SJSA1 (cell line): ENCODE measurements at regions not wholly inside any gene's neighbourhood (a gene's known extent, or its start where the extent isn't known, plus 50 kb on each side); places are given as distances from the start of the nearest gene placed in this dataset.

Source experiments
- DNase-seq, 2 experiments: peaks; one replicate each; pipeline ENCODE4 v3.0.0-alpha.2; 2015 to 2020; ENCODE audit warnings: low spot score in 2 of 2, low read depth in 1 of 2
- H3K27ac ChIP-seq: fragments of 250-450 bp; sonication (Bioruptor Pico); 2 replicates; pipeline ENCODE4 v1.5.1; 2020; ENCODE audit warnings: mild to moderate bottlenecking, moderate library complexity
- H3K27me3 ChIP-seq: fragments of 250-450 bp; sonication (Bioruptor Pico); replicated peaks from 2 replicates; pipeline ENCODE4 v1.5.1; 2020; ENCODE audit warnings: mild to moderate bottlenecking, moderate library complexity
- H3K36me3 ChIP-seq: fragments of 250-450 bp; sonication (Bioruptor Pico); 2 replicates; pipeline ENCODE4 v1.5.1; 2020; ENCODE audit warnings: mild to moderate bottlenecking
- H3K4me1 ChIP-seq: fragments of 250-450 bp; sonication (Bioruptor Pico); replicated peaks from 2 replicates; pipeline ENCODE4 v1.6.1; 2021; ENCODE audit warnings: mild to moderate bottlenecking
- H3K4me3 ChIP-seq: fragments of 250-450 bp; sonication (Bioruptor Pico); 2 replicates; pipeline ENCODE4 v1.5.1; 2020; ENCODE audit warnings: mild to moderate bottlenecking
- H3K9me3 ChIP-seq: fragments of 250-450 bp; sonication (Bioruptor Pico); replicated peaks from 2 replicates; pipeline ENCODE4 v1.5.1; 2020; ENCODE audit warnings: mild to moderate bottlenecking

- H3K4me3 ChIP-seq = no peak overlapping the region
- no peak overlapping the region for H3K27ac ChIP-seq
- no peaks in the 10 kb centered on the region for H3K27me3 ChIP-seq
- no peaks in the 10 kb centered on the region for H3K4me1 ChIP-seq
- no peaks in the 10 kb centered on the region for H3K36me3 ChIP-seq
- no peaks in the 10 kb centered on the region for H3K9me3 ChIP-seq
- DNase-seq = no peak
Measured at GRCh38 chr3:176513604-176514003, 683.7 kb downstream of the TBL1XR1 start.

DNA sequence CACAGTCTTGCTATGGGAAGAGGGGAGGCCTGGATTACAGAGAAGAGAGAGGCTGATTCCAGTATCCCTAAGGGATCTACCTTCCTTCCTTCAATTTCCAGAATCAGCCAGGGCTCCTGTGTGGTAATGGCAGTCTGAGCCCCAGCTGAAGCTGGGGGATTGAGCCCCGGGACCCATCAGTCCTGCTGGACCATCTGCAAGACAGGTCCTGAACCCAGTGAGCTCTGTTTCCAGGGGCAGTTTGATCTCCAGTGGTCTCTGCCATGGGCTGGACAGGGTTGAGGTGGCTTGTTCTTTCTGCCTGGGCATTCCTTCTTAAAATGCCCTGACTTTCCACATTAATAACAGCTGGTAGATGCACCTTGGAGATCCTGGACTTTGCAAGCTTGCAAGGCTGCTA is 685.2 kb downstream of the TBL1XR1 start:
- H3K4me1 ChIP-seq = no peaks in the 10 kb centered on the region
- H3K27me3 ChIP-seq = no peaks in the 10 kb centered on the region
- no peak for DNase-seq
- no peaks in the 10 kb centered on the region for H3K9me3 ChIP-seq
- H3K4me3 ChIP-seq = no peak overlapping the region
- H3K27ac ChIP-seq = no peak overlapping the region
- no peaks in the 10 kb centered on the region for H3K36me3 ChIP-seq

GRCh38 chr3:176510097-176510496 is 687.2 kb downstream of the TBL1XR1 start:
- Histone ChIP-seq H3K9me3 (no peaks in the 10 kb centered on the region), H3K27ac (no peak overlapping the region), H3K4me3 (no peak overlapping the region), H3K36me3 (no peaks in the 10 kb centered on the region), H3K27me3 (no peaks in the 10 kb centered on the region), H3K4me1 (no peaks in the 10 kb centered on the region)
- no peak for DNase-seq

- Histone ChIP-seq H3K36me3 (no peaks in the 10 kb centered on the region), H3K9me3 (no peaks in the 10 kb centered on the region), H3K4me3 (no peak overlapping the region), H3K4me1 (no peaks in the 10 kb centered on the region), H3K27me3 (no peaks in the 10 kb centered on the region; the same call in 1 of the 2 replicates), H3K27ac (no peak overlapping the region)
- DNase-seq = no peak
Measured at GRCh38 chr3:176505878-176506621, 691.2 kb downstream of the TBL1XR1 start.

DNA sequence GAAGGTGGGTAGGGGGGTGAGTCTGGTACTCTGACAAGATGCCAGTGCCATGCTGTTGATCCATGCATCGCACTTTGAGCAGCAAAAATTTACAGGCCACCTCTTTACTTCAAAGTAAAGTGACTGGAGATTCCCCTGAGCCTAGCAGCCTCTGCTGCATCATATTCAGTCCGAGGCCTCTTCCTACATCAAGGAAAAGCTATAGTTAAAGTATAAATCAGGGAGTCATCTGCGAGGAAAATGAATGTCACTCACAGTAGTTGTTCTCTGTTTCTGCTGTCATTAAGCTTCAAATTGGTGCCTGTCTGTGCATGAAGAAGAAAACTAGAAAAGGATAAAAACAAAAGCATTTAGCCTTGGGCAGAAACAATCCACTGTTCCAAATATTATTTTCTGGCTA is 706.2 kb downstream of the TBL1XR1 start:
- H3K36me3 ChIP-seq = no peaks in the 10 kb centered on the region

DNA sequence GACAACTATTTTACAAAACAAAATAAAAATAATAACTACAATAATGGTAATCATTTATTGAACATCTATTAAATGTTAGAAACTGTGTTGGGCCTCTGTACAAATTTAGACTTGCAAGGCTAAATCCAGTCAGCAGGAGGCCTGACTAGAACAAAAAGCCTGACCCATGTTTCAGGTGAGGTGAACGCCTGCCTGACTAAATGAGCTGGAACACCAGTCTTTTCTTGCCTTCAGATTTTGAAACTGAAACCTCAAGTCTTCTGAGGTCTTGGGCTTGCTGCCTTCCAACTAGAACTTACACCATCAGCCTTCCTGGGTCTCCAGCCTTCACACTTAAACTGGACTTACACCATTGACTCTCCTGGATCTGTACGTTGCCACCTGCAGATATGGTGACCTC is 706.9 kb downstream of the TBL1XR1 start:
- H3K4me1 ChIP-seq = no peaks in the 10 kb centered on the region
- DNase-seq = no peak
- H3K27ac ChIP-seq = no peak overlapping the region
- no peak overlapping the region for H3K4me3 ChIP-seq
- H3K9me3 ChIP-seq = no peaks in the 10 kb centered on the region
- no peaks in the 10 kb centered on the region for H3K36me3 ChIP-seq
- H3K27me3 ChIP-seq = no peaks in the 10 kb centered on the region

More for the DNA sequence above, 706.2 kb downstream of the TBL1XR1 start:
- no peaks in the 10 kb centered on the region for H3K27me3 ChIP-seq
- no peak for DNase-seq
- no peaks in the 10 kb centered on the region for H3K9me3 ChIP-seq
- no peak overlapping the region for H3K4me3 ChIP-seq
- no peaks in the 10 kb centered on the region for H3K4me1 ChIP-seq
- H3K27ac ChIP-seq = no peak overlapping the region

GRCh38 chr3:176479248-176479647 is 718.0 kb downstream of the TBL1XR1 start:
- Histone ChIP-seq H3K27me3 (no peaks in the 10 kb centered on the region), H3K36me3 (no peaks in the 10 kb centered on the region), H3K27ac (no peak overlapping the region), H3K4me1 (no peaks in the 10 kb centered on the region), H3K4me3 (no peak overlapping the region), H3K9me3 (no peaks in the 10 kb centered on the region)
- DNase-seq = no peak

- DNase-seq = no peak
- no peak overlapping the region for H3K27ac ChIP-seq
- no peaks in the 10 kb centered on the region for H3K27me3 ChIP-seq
- no peak overlapping the region for H3K4me3 ChIP-seq
- H3K36me3 ChIP-seq = no peaks in the 10 kb centered on the region
- H3K9me3 ChIP-seq = no peaks in the 10 kb centered on the region
- H3K4me1 ChIP-seq = no peaks in the 10 kb centered on the region
Measured at GRCh38 chr3:176469694-176470205, 727.5 kb downstream of the TBL1XR1 start.

GRCh38 chr3:176463610-176464009 is 733.7 kb downstream of the TBL1XR1 start:
- Histone ChIP-seq H3K36me3 (no peaks in the 10 kb centered on the region), H3K4me3 (no peak overlapping the region), H3K9me3 (no peaks in the 10 kb centered on the region; the same call in 1 of the 2 replicates), H3K4me1 (no peaks in the 10 kb centered on the region), H3K27ac (no peak overlapping the region), H3K27me3 (no peaks in the 10 kb centered on the region)
- DNase-seq = no peak

DNA sequence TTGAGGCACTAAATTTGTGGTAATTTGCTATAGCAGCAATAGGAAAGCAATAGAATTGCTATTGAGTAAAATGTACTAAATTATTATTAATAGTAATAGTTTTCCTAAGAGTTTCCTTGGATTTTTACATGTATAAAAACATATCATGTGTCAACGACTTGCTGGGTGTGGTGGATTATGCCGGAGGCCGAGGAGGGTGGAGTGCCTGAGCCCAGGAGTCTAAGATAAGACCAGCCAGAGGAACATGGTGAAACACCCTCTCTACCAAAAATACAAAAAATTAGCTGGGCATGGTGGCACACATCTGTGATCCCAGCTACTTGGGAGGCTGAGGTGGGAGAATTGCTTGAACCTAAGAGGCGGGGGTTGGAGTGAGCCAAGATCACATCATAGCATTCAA is 749.9 kb downstream of the TBL1XR1 start:
- H3K36me3 ChIP-seq = no peaks in the 10 kb centered on the region
- H3K9me3 ChIP-seq = no peaks in the 10 kb centered on the region
- no peak overlapping the region for H3K4me3 ChIP-seq
- H3K4me1 ChIP-seq = no peaks in the 10 kb centered on the region
- H3K27me3 ChIP-seq = no peaks in the 10 kb centered on the region
- DNase-seq = no peak
- H3K27ac ChIP-seq = no peak overlapping the region

- DNase-seq = no peak
- Histone ChIP-seq H3K27ac (no peak overlapping the region), H3K36me3 (no peaks in the 10 kb centered on the region), H3K4me3 (no peak overlapping the region), H3K9me3 (no peaks in the 10 kb centered on the region), H3K4me1 (no peaks in the 10 kb centered on the region), H3K27me3 (no peaks in the 10 kb centered on the region)
Measured at GRCh38 chr3:176442326-176442725, 755.0 kb downstream of the TBL1XR1 start.

GRCh38 chr3:176439729-176440128 is 757.6 kb downstream of the TBL1XR1 start:
- Histone ChIP-seq H3K27ac (no peak overlapping the region), H3K9me3 (no peaks in the 10 kb centered on the region), H3K4me3 (no peak overlapping the region), H3K4me1 (no peaks in the 10 kb centered on the region), H3K36me3 (no peaks in the 10 kb centered on the region), H3K27me3 (no peaks in the 10 kb centered on the region)
- no peak for DNase-seq

GRCh38 chr3:176431991-176432390 is 765.3 kb downstream of the TBL1XR1 start:
- Histone ChIP-seq H3K4me3 (no peak overlapping the region), H3K27ac (no peak overlapping the region), H3K27me3 (no peaks in the 10 kb centered on the region), H3K9me3 (no peaks in the 10 kb centered on the region), H3K4me1 (no peaks in the 10 kb centered on the region), H3K36me3 (no peaks in the 10 kb centered on the region)
- DNase-seq = no peak

GRCh38 chr3:176431038-176431418 is 766.3 kb downstream of the TBL1XR1 start:
- H3K9me3 ChIP-seq = no peaks in the 10 kb centered on the region
- DNase-seq = no peak
- no peak overlapping the region for H3K27ac ChIP-seq
- no peaks in the 10 kb centered on the region for H3K4me1 ChIP-seq
- H3K4me3 ChIP-seq = no peak overlapping the region
- no peaks in the 10 kb centered on the region for H3K27me3 ChIP-seq
- H3K36me3 ChIP-seq = no peaks in the 10 kb centered on the region
